SK-N-SH treated with all-trans-retinoic acid at 6 μM for 48 hours (cell line): ENCODE measurements at regions not wholly inside any gene's neighbourhood (a gene's known extent, or its start where the extent isn't known, plus 50 kb on each side); places are given as distances from the start of the nearest gene placed in this dataset.
A peak's percentile ranks its signal among the peaks of the same experiment; 100 is the strongest.

ENCODE experiments used
- ATAC-seq: fragments of 200-7000 bp; cut with Tn5 transposase; 3 replicates; pipeline ENCODE4 v1.9.1; 2020; ENCODE audit warnings: mild to moderate bottlenecking, moderate library complexity
- ARNTL ChIP-seq: fragments of 450-650 bp; formaldehyde crosslinking; IDR thresholded peaks from 2 replicates; pipeline ENCODE4 v1.5.0; 2020; ENCODE audit warnings: low read depth, mild to moderate bottlenecking, moderate library complexity, borderline replicate concordance
- BACH2 ChIP-seq: fragments of 250-450 bp; sonication (Bioruptor Pico); IDR thresholded peaks from 2 replicates; pipeline ENCODE4 v1.9.0; 2021; ENCODE audit warnings: mild to moderate bottlenecking, borderline replicate concordance
- CSRNP3 ChIP-seq: fragments of 250-450 bp; sonication (Bioruptor Pico); IDR thresholded peaks from 2 replicates; pipeline ENCODE4 v1.5.1; 2021; ENCODE audit warnings: mild to moderate bottlenecking, moderate library complexity
- ESRRG ChIP-seq: fragments of 250-450 bp; sonication (Bioruptor Pico); IDR thresholded peaks from 2 replicates; pipeline ENCODE4 v1.6.1; 2021; ENCODE audit warnings: mild to moderate bottlenecking
- GLIS3 ChIP-seq: fragments of 250-450 bp; sonication (Bioruptor Pico); IDR thresholded peaks from 2 replicates; pipeline ENCODE4 v1.5.0; 2020; ENCODE audit warnings: mild to moderate bottlenecking, moderate library complexity
- ISL1 ChIP-seq: fragments of 250-450 bp; sonication (Bioruptor Pico); IDR thresholded peaks from 2 replicates; pipeline ENCODE4 v2.1.2; 2022; ENCODE audit warnings: mild to moderate bottlenecking, moderate library complexity
- OSR1 ChIP-seq: fragments of 250-450 bp; sonication (Bioruptor Pico); IDR thresholded peaks from 2 replicates; pipeline ENCODE4 v1.8.0; 2022; ENCODE audit warnings: moderate library complexity, mild to moderate bottlenecking, inconsistent platforms
- PPARA ChIP-seq: fragments of 250-450 bp; sonication (Bioruptor Pico); IDR thresholded peaks from 2 replicates; pipeline ENCODE4 v1.5.0; 2020; ENCODE audit warnings: mild to moderate bottlenecking, borderline replicate concordance
- SNAI2 ChIP-seq: fragments of 250-450 bp; sonication (Bioruptor Pico); IDR thresholded peaks from 2 replicates; pipeline ENCODE4 v1.5.0; 2020; ENCODE audit warnings: mild to moderate bottlenecking, moderate library complexity
- TCF4 ChIP-seq: fragments of 250-450 bp; sonication (Bioruptor Pico); IDR thresholded peaks from 2 replicates; pipeline ENCODE4 v1.8.0; 2021; ENCODE audit warnings: mild to moderate bottlenecking, moderate library complexity, borderline replicate concordance
- ZC3H10 ChIP-seq: fragments of 250-450 bp; sonication (Bioruptor Pico); IDR thresholded peaks from 2 replicates; pipeline ENCODE4 v1.5.1; 2021; ENCODE audit warnings: mild to moderate bottlenecking, moderate library complexity
- ZFP3 ChIP-seq: fragments of 250-450 bp; sonication (Bioruptor Pico); IDR thresholded peaks from 2 replicates; pipeline ENCODE4 v1.5.0; 2020; ENCODE audit warnings: mild to moderate bottlenecking, moderate library complexity
- ZFP30 ChIP-seq: fragments of 450-650 bp; formaldehyde crosslinking; IDR thresholded peaks from 2 replicates; pipeline ENCODE4 v1.5.0; 2022; ENCODE audit warnings: mild to moderate bottlenecking, moderate library complexity
- ZNF70 ChIP-seq: fragments of 450-650 bp; formaldehyde crosslinking; IDR thresholded peaks from 2 replicates; pipeline ENCODE4 v1.5.0; 2020; ENCODE audit warnings: mild to moderate bottlenecking, moderate library complexity
- ZNF8 ChIP-seq: fragments of 450-650 bp; formaldehyde crosslinking; IDR thresholded peaks from 2 replicates; pipeline ENCODE4 v1.5.0; 2020; ENCODE audit warnings: mild to moderate bottlenecking, moderate library complexity
- TF ChIP-seq, protein P1 (sequence below): fragments of 250-450 bp; sonication (Bioruptor Pico); IDR thresholded peaks from 2 replicates; pipeline ENCODE4 v1.8.0; 2021; ENCODE audit warnings: low read depth, mild to moderate bottlenecking, moderate library complexity, borderline replicate concordance
- TF ChIP-seq, protein P2 (sequence below): fragments of 250-450 bp; sonication (Bioruptor Pico); IDR thresholded peaks from 2 replicates; pipeline ENCODE4 v1.5.1; 2020; ENCODE audit warnings: low read depth, mild to moderate bottlenecking, moderate library complexity
- TF ChIP-seq, protein P3 (sequence below): fragments of 250-450 bp; sonication (Bioruptor Pico); IDR thresholded peaks from 2 replicates; pipeline ENCODE4 v1.8.0; 2020; ENCODE audit warnings: mild to moderate bottlenecking, moderate library complexity, borderline replicate concordance
- TF ChIP-seq, protein P4 (sequence below): fragments of 250-450 bp; sonication (Bioruptor Pico); IDR thresholded peaks from 2 replicates; pipeline ENCODE4 v1.5.0; 2020; ENCODE audit warnings: mild to moderate bottlenecking, moderate library complexity

DNA sequence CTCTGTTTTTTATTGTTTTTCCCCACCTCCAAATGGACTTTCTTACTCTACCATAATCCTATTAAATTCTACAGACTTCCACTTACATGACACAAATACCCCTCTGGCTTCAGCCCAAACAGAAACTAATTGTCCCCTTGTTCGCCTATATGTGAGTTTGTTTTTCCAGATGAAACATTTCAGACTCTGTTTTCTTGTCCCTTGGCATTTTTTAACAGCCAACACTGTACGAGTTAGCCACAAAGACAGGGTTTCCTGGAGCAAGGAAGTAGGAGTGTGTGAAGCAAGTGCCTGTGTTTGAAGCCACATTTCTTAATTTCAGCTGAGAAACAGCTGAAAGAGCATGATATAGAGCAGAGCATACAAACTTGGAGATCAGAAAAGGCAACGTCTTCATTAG lies 382.2 kb upstream of the CDH5 start (continued):
- TF ChIP-seq ARNTL (CRISPR knock-in tag), result no peak

- no peak for ATAC-seq
- TF ChIP-seq ESRRG (no peak), BACH2 (no peak), ZC3H10 (CRISPR knock-in tag) (no peak), ISL1 (CRISPR knock-in tag) (no peak), ZFP30 (CRISPR knock-in tag) (no peak), OSR1 (CRISPR knock-in tag) (no peak), ARNTL (CRISPR knock-in tag) (no peak), ZNF70 (CRISPR knock-in tag) (no peak)
- TF ChIP-seq, protein P1, sequence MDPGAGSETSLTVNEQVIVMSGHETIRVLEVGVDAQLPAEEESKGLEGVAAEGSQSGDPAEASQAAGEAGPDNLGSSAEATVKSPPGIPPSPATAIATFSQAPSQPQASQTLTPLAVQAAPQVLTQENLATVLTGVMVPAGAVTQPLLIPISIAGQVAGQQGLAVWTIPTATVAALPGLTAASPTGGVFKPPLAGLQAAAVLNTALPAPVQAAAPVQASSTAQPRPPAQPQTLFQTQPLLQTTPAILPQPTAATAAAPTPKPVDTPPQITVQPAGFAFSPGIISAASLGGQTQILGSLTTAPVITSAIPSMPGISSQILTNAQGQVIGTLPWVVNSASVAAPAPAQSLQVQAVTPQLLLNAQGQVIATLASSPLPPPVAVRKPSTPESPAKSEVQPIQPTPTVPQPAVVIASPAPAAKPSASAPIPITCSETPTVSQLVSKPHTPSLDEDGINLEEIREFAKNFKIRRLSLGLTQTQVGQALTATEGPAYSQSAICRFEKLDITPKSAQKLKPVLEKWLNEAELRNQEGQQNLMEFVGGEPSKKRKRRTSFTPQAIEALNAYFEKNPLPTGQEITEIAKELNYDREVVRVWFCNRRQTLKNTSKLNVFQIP (CRISPR knock-in tag), result no peak
Measured at GRCh38 chr16:65981057-65981456, 385.4 kb upstream of the CDH5 start.

- TF ChIP-seq, protein P1 (CRISPR knock-in tag), result no peak
- TF ChIP-seq OSR1 (CRISPR knock-in tag), result no peak
- TF ChIP-seq SNAI2, result no peak
- TF ChIP-seq TCF4 (CRISPR knock-in tag), result no peak
- TF ChIP-seq, protein P2, sequence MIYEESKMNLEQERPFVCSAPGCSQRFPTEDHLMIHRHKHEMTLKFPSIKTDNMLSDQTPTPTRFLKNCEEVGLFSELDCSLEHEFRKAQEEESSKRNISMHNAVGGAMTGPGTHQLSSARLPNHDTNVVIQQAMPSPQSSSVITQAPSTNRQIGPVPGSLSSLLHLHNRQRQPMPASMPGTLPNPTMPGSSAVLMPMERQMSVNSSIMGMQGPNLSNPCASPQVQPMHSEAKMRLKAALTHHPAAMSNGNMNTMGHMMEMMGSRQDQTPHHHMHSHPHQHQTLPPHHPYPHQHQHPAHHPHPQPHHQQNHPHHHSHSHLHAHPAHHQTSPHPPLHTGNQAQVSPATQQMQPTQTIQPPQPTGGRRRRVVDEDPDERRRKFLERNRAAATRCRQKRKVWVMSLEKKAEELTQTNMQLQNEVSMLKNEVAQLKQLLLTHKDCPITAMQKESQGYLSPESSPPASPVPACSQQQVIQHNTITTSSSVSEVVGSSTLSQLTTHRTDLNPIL (CRISPR knock-in tag), result no peak
- no peak for TF ChIP-seq ZC3H10 (CRISPR knock-in tag)
- TF ChIP-seq PPARA (CRISPR knock-in tag), result no peak
- peak; percentile 34; the same call in 1 of the 3 replicates for ATAC-seq
Measured at GRCh38 chr16:65975049-65975708, 391.3 kb upstream of the CDH5 start.

DNA sequence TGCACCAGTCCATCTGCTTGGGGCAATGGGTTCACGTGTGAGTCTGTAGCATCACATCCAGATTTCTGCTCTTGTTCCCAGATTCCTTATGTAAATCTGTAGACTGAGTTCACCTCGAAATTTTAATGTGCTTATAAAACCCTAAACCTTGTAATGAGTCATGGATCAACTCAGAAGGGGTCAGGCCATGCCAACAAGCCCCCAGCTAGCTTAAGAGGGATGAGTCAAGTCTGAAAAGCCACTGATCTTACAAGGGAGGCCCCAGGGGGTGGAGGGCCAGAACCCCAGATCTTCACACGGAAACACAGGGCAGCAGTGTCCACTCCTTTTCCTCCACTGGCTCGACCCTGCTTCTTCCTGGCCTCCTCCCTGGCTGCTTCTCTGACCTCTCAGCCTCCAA lies 399.1 kb upstream of the CDH5 start:
- TF ChIP-seq ZFP30 (CRISPR knock-in tag), result no peak
- no peak for TF ChIP-seq ZFP3 (CRISPR knock-in tag)
- no peak for TF ChIP-seq ESRRG
- TF ChIP-seq CSRNP3 (CRISPR knock-in tag), result no peak
- TF ChIP-seq, protein P3, sequence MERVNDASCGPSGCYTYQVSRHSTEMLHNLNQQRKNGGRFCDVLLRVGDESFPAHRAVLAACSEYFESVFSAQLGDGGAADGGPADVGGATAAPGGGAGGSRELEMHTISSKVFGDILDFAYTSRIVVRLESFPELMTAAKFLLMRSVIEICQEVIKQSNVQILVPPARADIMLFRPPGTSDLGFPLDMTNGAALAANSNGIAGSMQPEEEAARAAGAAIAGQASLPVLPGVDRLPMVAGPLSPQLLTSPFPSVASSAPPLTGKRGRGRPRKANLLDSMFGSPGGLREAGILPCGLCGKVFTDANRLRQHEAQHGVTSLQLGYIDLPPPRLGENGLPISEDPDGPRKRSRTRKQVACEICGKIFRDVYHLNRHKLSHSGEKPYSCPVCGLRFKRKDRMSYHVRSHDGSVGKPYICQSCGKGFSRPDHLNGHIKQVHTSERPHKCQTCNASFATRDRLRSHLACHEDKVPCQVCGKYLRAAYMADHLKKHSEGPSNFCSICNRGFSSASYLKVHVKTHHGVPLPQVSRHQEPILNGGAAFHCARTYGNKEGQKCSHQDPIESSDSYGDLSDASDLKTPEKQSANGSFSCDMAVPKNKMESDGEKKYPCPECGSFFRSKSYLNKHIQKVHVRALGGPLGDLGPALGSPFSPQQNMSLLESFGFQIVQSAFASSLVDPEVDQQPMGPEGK (CRISPR knock-in tag), result no peak
- TF ChIP-seq GLIS3 (CRISPR knock-in tag), result no peak
- no peak for TF ChIP-seq BACH2
- no peak for TF ChIP-seq ZC3H10 (CRISPR knock-in tag)
- TF ChIP-seq PPARA (CRISPR knock-in tag), result no peak
- TF ChIP-seq TCF4 (CRISPR knock-in tag), result no peak
- no peak for TF ChIP-seq ISL1 (CRISPR knock-in tag)
- TF ChIP-seq, protein P1 (CRISPR knock-in tag), result no peak
- TF ChIP-seq OSR1 (CRISPR knock-in tag), result no peak
- no peak for TF ChIP-seq ZNF8 (CRISPR knock-in tag)
- TF ChIP-seq, protein P4, sequence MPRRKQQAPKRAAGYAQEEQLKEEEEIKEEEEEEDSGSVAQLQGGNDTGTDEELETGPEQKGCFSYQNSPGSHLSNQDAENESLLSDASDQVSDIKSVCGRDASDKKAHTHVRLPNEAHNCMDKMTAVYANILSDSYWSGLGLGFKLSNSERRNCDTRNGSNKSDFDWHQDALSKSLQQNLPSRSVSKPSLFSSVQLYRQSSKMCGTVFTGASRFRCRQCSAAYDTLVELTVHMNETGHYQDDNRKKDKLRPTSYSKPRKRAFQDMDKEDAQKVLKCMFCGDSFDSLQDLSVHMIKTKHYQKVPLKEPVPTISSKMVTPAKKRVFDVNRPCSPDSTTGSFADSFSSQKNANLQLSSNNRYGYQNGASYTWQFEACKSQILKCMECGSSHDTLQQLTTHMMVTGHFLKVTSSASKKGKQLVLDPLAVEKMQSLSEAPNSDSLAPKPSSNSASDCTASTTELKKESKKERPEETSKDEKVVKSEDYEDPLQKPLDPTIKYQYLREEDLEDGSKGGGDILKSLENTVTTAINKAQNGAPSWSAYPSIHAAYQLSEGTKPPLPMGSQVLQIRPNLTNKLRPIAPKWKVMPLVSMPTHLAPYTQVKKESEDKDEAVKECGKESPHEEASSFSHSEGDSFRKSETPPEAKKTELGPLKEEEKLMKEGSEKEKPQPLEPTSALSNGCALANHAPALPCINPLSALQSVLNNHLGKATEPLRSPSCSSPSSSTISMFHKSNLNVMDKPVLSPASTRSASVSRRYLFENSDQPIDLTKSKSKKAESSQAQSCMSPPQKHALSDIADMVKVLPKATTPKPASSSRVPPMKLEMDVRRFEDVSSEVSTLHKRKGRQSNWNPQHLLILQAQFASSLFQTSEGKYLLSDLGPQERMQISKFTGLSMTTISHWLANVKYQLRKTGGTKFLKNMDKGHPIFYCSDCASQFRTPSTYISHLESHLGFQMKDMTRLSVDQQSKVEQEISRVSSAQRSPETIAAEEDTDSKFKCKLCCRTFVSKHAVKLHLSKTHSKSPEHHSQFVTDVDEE (CRISPR knock-in tag), result no peak
- no peak for ATAC-seq
